HUDEP-2 (cell line): ENCODE measurements at regions not wholly inside any gene's neighbourhood (a gene's known extent, or its start where the extent isn't known, plus 50 kb on each side); places are given as distances from the start of the nearest gene placed in this dataset.

Experiments
- DNase-seq, 76 experiments: peaks; one replicate each; lab custom pipeline; 2025; ENCODE audit not compliant: unreplicated experiment in 76 of 76; lab: John Stamatoyannopoulos, UW

- DNase-seq = no peak
Observed at GRCh38 chr14:55734731-55735130, 154.7 kb downstream of the KTN1 start.

DNA sequence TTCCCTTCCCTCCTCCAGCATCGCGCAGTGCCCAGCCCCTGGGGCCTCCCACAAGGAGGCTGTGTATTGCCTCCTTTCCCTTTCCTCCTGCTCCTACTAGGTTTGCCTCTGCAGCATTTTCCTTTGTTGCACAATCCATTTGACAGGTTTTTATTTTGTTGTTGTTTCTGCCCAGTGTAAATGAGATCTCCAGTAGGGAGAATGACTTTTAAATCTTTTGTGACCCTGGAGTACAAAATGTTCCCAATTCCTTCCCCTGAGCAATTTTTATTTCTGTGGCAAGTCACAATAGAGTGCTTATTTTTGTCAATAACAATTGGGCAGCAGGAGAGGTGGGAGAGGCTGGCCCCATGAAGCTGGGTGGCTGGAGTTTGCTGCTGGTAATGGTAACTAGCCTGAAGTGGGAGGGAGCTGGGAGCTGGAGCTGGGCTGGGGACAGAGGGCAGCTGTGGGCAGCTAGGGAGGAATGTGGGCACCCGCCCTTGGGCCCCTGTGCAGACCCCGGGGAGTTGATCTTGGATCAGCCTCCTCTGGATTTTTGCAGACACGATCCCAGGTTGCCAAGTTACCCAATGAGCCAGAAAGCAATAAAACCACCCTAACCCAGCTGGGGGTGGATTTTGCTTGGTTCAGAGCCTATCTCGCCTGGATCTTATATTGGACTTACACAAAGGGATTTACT lies 160.1 kb downstream of the KTN1 start:
- DNase-seq = no peak

DNA sequence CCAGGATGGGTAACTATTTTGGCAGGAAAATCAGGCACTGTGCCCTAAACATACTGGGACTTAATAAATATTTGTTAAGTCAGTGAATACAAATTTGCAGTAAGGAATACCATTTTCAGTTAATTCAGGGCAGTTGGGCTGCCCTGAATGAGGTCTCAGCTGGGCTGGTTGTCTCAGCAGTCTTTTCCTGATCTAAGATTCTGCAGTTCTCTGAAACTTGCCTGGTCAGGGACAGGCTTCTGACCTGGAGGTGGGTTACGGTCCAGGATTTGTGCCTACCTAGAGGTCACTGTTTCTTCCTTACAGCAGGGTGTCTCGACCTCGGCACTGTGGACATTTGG lies 160.6 kb downstream of the KTN1 start:
- no peak for DNase-seq

DNA sequence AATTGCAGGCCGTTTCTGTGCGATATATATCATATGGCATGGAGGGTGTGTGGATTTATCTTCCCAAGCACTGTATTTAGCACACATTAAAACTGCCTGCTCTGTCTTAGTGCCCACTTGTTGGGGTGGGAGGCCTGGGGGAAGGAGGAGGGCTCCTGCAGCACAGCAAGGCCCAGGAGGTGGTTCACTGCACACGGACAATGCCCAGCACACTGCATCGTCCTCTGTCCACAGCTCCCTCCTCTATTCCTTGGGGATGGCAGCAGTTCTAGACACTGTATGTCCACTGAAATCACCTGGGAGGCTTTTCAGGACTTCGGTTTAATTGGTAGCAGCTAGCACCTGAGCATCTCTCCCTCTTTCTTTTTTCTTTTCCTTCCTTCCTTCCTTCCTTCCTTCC lies 161.2 kb downstream of the KTN1 start:
- no peak for DNase-seq

GRCh38 chr14:55743551-55743950 lies 163.5 kb downstream of the KTN1 start:
- DNase-seq = no peak

GRCh38 chr14:55744321-55744720 lies 164.3 kb downstream of the KTN1 start:
- DNase-seq = no peak

DNA sequence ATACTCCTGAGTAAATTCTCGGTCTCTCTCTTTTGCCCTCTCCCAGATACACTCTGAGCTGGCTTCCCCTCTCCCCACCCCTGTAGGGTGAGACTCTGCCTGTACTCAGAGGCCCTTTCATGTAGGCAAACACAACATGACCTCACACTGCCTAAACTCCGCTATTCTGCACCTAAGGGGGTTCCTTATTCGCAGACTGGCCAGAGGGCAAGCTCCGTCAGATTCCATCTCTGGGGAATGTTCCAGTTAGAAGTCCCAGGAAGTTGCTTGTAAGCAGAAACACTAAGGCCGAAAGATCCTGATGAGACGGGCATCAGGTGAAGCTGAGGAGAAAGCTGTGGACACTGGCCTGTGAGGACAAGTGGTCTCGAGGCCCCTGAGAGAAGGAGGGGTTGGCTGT lies 165.9 kb downstream of the KTN1 start:
- no peak for DNase-seq

GRCh38 chr14:55746558-55746957 lies 166.6 kb downstream of the KTN1 start:
- DNase-seq = no peak

GRCh38 chr14:55747186-55747585 lies 167.2 kb downstream of the KTN1 start:
- DNase-seq = no peak

- DNase-seq = no peak
Observed at GRCh38 chr14:55749201-55749812, 169.3 kb downstream of the KTN1 start.

DNA sequence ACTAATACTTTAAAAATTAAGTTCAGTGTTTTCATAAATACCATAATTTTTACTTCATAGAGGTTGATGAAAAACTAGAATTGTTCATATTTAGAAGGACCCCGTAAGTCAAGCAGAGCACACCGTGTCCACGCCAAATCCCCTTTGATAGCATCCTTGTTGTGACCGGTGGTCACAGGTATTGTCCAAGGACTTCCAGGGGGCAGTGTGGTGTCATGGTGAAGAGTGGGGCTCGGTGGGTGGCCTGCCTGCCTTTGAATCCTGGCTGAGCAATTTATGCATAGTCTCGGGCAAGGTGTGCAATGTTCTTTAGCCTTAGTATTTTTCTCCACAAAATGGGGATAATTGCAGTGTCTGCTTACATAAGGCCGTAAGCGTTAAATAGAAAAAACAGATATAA lies 169.9 kb downstream of the KTN1 start:
- no peak for DNase-seq

GRCh38 chr14:55752580-55753390 lies 172.8 kb downstream of the KTN1 start:
- no peak for DNase-seq

GRCh38 chr14:55754471-55754870 lies 174.5 kb downstream of the KTN1 start:
- DNase-seq = no peak

DNA sequence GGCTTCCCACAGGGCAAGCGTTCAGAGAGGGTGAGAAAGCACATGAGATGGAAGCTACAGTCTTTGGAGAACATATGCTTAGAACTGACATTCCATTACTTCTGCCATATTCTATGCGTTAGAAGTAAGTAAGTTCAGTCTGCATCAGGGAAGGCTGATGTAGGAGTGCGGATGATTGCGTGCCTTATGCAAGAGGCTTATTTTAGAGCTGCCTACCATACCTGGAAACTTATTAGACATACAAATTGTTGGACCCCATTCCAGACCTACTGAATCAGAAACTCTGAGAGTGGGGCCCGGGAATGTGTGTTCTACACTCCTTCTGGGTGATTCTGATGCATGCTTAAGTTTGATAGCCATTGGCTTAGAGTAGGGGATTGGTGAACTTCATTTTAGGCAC lies 174.9 kb downstream of the KTN1 start:
- no peak for DNase-seq

GRCh38 chr14:55756078-55756477 lies 176.1 kb downstream of the KTN1 start:
- no peak for DNase-seq

DNA sequence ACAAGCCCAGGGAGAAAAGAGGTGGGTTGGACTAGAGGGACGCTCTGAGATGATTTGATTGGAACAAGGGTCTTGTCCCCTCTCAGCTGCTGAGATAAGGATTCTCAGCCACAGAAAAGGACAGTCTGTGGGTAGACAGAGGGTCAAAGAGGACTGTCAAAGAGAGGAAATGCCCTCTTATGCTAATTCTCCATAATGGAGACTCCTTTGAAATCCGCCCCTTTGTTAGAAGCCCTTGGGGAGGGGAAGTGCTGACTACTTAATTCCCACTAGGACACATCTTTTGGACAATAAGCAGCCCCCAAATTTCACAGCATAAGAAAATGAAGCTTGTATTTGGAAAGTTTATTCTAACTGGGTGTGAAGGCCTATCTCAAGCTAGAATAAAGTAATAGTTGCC lies 176.6 kb downstream of the KTN1 start:
- DNase-seq = no peak

GRCh38 chr14:55758796-55759195 lies 178.8 kb downstream of the KTN1 start:
- DNase-seq = no peak

DNA sequence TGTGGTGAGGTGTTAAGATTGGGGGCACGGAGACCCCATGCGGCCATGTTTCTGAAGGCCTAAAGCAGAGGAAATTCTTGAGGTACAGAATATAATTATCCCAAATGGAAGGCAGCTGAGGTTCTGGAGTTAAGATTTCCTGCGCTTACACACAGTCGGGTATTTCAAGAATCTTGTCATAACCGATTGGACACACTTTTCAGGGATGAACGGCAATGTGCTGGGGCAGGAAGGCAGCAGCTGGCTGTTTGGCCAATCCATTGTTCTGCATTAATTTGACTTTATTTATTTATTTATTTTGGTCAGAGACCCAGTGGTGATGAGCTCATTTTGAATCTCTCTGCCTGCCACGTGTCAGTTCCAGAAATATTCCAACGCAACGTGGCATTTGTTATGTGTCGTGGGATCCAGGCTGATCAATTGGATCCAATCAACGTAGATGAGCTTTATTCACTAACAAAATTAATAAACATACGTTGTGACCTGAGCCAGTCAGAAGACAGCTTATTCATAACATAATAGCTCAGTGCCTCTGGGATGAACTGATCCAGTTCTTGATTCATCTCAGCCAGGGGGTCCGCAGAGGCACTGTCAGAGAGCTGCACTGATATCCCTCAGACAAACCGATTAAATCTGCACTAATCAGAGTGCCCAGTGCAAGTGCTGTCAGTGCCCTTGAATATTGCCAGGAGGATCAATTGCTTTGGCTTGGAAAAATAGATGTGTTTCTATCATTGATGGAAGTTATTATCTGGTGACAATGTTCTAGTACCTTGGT lies 181.0 kb downstream of the KTN1 start:
- no peak for DNase-seq

DNA sequence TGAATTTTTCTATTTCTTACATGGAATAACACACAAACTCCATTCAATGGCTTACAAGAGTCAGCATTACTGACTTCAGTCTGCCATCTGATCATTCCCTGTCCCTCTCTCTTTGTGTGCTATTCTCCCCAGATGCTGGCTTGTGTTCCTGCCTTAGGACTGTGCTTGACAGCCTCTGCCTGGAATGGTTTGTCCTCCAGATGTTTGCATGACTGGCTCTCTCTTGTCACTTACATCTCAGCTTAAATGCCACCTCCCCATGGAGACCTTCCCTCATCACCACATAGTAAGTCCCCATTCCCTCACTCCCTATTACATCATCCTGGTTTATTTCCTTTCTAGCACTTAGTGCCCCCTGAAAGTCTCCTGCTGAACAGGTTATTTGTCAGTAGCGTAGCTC lies 181.6 kb downstream of the KTN1 start:
- no peak for DNase-seq

GRCh38 chr14:55762595-55763232 lies 182.7 kb downstream of the KTN1 start:
- no peak for DNase-seq

DNA sequence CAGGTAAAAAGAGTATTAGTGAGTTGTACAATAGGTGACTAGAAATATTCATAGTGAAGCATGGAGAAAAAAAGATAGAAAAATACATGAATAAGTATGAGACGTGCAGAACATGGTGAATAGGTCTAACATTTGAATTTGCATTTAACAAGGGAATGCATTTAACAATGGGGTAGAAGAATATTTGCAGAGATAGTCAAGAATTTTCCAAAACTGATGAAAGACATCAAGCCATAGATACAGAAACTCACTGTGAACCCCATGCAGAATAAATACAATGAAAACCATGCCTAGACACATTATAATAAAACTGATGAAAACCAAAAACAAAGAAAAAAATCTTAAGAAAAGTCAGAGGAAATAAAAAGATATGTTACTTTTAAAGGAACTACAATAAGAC lies 184.8 kb downstream of the KTN1 start:
- no peak for DNase-seq
